H9 (cell line): ENCODE measurements at regions not wholly inside any gene's neighbourhood (a gene's known extent, or its start where the extent isn't known, plus 50 kb on each side); places are given as distances from the start of the nearest gene placed in this dataset.

Experiments used
- DNase-seq: peaks from one replicate; pipeline ENCODE4 v3.0.0-alpha.2; 2017
- H2AFZ ChIP-seq: one replicate; pipeline ENCODE4 v1.6.1; 2013; ENCODE audit warnings: mild to moderate bottlenecking, low read length, control low read depth, moderate library complexity
- H2AK5ac ChIP-seq: 2 replicates; pipeline ENCODE4 v1.6.1; 2013; ENCODE audit warnings: low read length, control low read depth, mixed read lengths; ENCODE audit not compliant: insufficient read length
- H2BK120ac ChIP-seq: one replicate; pipeline ENCODE4 v1.6.1; 2013; ENCODE audit warnings: low read depth, mild to moderate bottlenecking, low read length, control low read depth, inconsistent platforms; ENCODE audit not compliant: poor library complexity, severe bottlenecking
- H2BK12ac ChIP-seq: 2 replicates; pipeline ENCODE4 v1.6.1; 2013; ENCODE audit warnings: low read length, control low read depth, mixed read lengths, low read depth; ENCODE audit not compliant: insufficient read length
- H2BK15ac ChIP-seq: 2 replicates; pipeline ENCODE4 v1.6.1; 2013; ENCODE audit warnings: low read depth, low read length, control low read depth
- H2BK20ac ChIP-seq: one replicate; pipeline ENCODE4 v1.6.1; 2013; ENCODE audit warnings: low read depth, mild to moderate bottlenecking, low read length, control low read depth, inconsistent platforms; ENCODE audit not compliant: poor library complexity, severe bottlenecking
- H2BK5ac ChIP-seq: 2 replicates; pipeline ENCODE4 v1.6.1; 2013; ENCODE audit warnings: low read length, control low read depth, mixed read lengths; ENCODE audit not compliant: insufficient read length
- H3K14ac ChIP-seq: 2 replicates; pipeline ENCODE4 v1.6.1; 2013; ENCODE audit warnings: low read length, control low read depth; ENCODE audit not compliant: insufficient read depth
- H3K18ac ChIP-seq: 2 replicates; pipeline ENCODE4 v1.6.1; 2013; ENCODE audit warnings: low read depth, mild to moderate bottlenecking, mixed read lengths, low read length, control low read depth; ENCODE audit not compliant: insufficient read length
- H3K23ac ChIP-seq: 2 replicates; pipeline ENCODE4 v1.6.1; 2013; ENCODE audit warnings: low read length, control low read depth, mixed read lengths, low read depth; ENCODE audit not compliant: insufficient read length
- H3K23me2 ChIP-seq: 2 replicates; pipeline ENCODE4 v1.6.1; 2013; ENCODE audit warnings: low read depth, mild to moderate bottlenecking, mixed read lengths, low read length, control low read depth; ENCODE audit not compliant: insufficient read length, poor library complexity, severe bottlenecking
- H3K27ac ChIP-seq: 2 replicates; pipeline ENCODE4 v1.5.1; 2013; ENCODE audit warnings: low read length, control low read depth, mixed read lengths, low read depth; ENCODE audit not compliant: insufficient read length
- H3K27me3 ChIP-seq: 2 replicates; pipeline ENCODE4 v1.6.1; 2013; ENCODE audit warnings: low read length, control low read depth, inconsistent platforms; ENCODE audit not compliant: insufficient read depth
- H3K4ac ChIP-seq: 2 replicates; pipeline ENCODE4 v1.6.1; 2013; ENCODE audit warnings: low read depth, mild to moderate bottlenecking, control low read depth, inconsistent platforms, low read length, moderate library complexity
- H3K4me1 ChIP-seq: 2 replicates; pipeline ENCODE4 v1.6.1; 2013; ENCODE audit warnings: low read length, control low read depth, inconsistent platforms; ENCODE audit not compliant: insufficient read depth
- H3K4me2 ChIP-seq: 2 replicates; pipeline ENCODE4 v1.6.1; 2013; ENCODE audit warnings: low read length, control low read depth, mixed read lengths; ENCODE audit not compliant: insufficient read length, insufficient read depth
- H3K56ac ChIP-seq: 2 replicates; pipeline ENCODE4 v1.6.1; 2013; ENCODE audit warnings: low read depth, mild to moderate bottlenecking, mixed read lengths, low read length, control low read depth; ENCODE audit not compliant: insufficient read length
- H3K79me1 ChIP-seq: 2 replicates; pipeline ENCODE4 v1.6.1; 2013; ENCODE audit warnings: low read depth, mild to moderate bottlenecking, moderate library complexity, low read length, control low read depth, inconsistent platforms; ENCODE audit not compliant: insufficient read depth, poor library complexity, severe bottlenecking
- H3K79me2 ChIP-seq: 2 replicates; pipeline ENCODE4 v1.6.1; 2013; ENCODE audit warnings: low read length, control low read depth, inconsistent platforms; ENCODE audit not compliant: insufficient read depth
- H3K9ac ChIP-seq: 2 replicates; pipeline ENCODE4 v1.6.1; 2013; ENCODE audit warnings: low read length, control low read depth, mixed read lengths; ENCODE audit not compliant: insufficient read length; ENCODE audit errors: extremely low read depth
- H3K9me3 ChIP-seq: one replicate; pipeline ENCODE4 v1.6.1; 2013; ENCODE audit warnings: low read depth, low read length, inconsistent platforms; ENCODE audit not compliant: control insufficient read depth
- H3T11ph ChIP-seq: one replicate; pipeline ENCODE4 v1.6.1; 2013; ENCODE audit warnings: mild to moderate bottlenecking, low read length, control low read depth, inconsistent platforms
- H4K20me1 ChIP-seq: one replicate; pipeline ENCODE4 v1.6.1; 2013; ENCODE audit not compliant: control insufficient read depth, insufficient read length, insufficient read depth
- H4K5ac ChIP-seq: 2 replicates; pipeline ENCODE4 v1.6.1; 2013; ENCODE audit warnings: low read depth, mild to moderate bottlenecking, mixed read lengths, low read length, control low read depth; ENCODE audit not compliant: insufficient read length
- H4K8ac ChIP-seq: replicated peaks from 2 replicates; pipeline ENCODE4 v1.6.1; 2013; ENCODE audit warnings: low read length, control low read depth, mixed read lengths, low read depth; ENCODE audit not compliant: insufficient read length
- H4K91ac ChIP-seq: 2 replicates; pipeline ENCODE4 v1.6.1; 2013; ENCODE audit warnings: low read depth, mild to moderate bottlenecking, moderate library complexity, mixed read lengths, low read length, control low read depth; ENCODE audit not compliant: insufficient read length
- H3K27ac Mint-ChIP-seq, 3 experiments: 2 replicates in 2 of 3; 3 replicates in 1 of 3; pipeline ENCODE4 v1.8.0; 2020 to 2021; ENCODE audit warnings: mixed read lengths in 3 of 3, mild to moderate bottlenecking in 1 of 3, moderate library complexity in 1 of 3
- H3K27me3 Mint-ChIP-seq: 2 replicates; pipeline ENCODE4 v1.8.0; 2021; ENCODE audit warnings: low read depth, mild to moderate bottlenecking, moderate library complexity, mixed read lengths
- H3K36me3 Mint-ChIP-seq, 3 experiments: 2 replicates in 2 of 3; 3 replicates in 1 of 3; pipeline ENCODE4 v1.8.0; 2020 to 2021; ENCODE audit warnings: low read depth in 3 of 3, mixed read lengths in 3 of 3; ENCODE audit not compliant: insufficient read depth in 1 of 3
- H3K4me1 Mint-ChIP-seq, 2 experiments: 2 replicates each; pipeline ENCODE4 v1.8.0; 2020; ENCODE audit warnings: mixed read lengths in 2 of 2
- H3K4me3 Mint-ChIP-seq, 2 experiments: 2 replicates in 1 of 2; 3 replicates in 1 of 2; pipeline ENCODE4 v1.8.0; 2020 to 2021; ENCODE audit warnings: mild to moderate bottlenecking in 2 of 2, mixed read lengths in 2 of 2, moderate library complexity in 1 of 2
- H3K9me3 Mint-ChIP-seq, 2 experiments: 2 replicates in 1 of 2; 3 replicates in 1 of 2; pipeline ENCODE4 v1.8.0; 2020; ENCODE audit warnings: mild to moderate bottlenecking in 2 of 2, mixed read lengths in 2 of 2, moderate library complexity in 1 of 2
- CTCF ChIP-seq: fragments of 200-600 bp; sonication (generic); conservative IDR thresholded peaks from 3 replicates; pipeline ENCODE4 v1.8.0; 2021; ENCODE audit warnings: antibody characterized with exemption, mild to moderate bottlenecking
- WGBS: extraction: QIAGEN DNeasy Blood & Tissue Kit; methylation state at CpG from one replicate; pipeline ENCODE4 v1.1.7; 2013; ENCODE audit warnings: missing lambda C conversion rate, low lambda C conversion rate, mixed read lengths; ENCODE audit not compliant: insufficient read length; ENCODE audit errors: extremely low coverage; 5-methylcytosine and 5-hydroxymethylcytosine counted together

GRCh38 chr12:42020226-42020625 is 124.4 kb downstream of the GXYLT1 start:
- no peak overlapping the region for H4K5ac ChIP-seq
- no peak overlapping the region for H3K23ac ChIP-seq
- no peak overlapping the region for H2AFZ ChIP-seq
- no peak overlapping the region for H2BK12ac ChIP-seq
- no peak for TF ChIP-seq CTCF
- H3K27me3 ChIP-seq = no peaks in the 10 kb centered on the region; the same call in 1 of the 2 replicates
- H3K79me1 ChIP-seq = no peaks in the 10 kb centered on the region
- no peak overlapping the region for H3K27ac ChIP-seq
- H3K9me3 ChIP-seq = no peaks in the 10 kb centered on the region
- no peaks in the 10 kb centered on the region for H3K9me3 Mint-ChIP-seq
- no peak overlapping the region for H3T11ph ChIP-seq
- peaks cover 10 to 11% of the 10 kb centered on the region in 2 experiments for H3K4me1 Mint-ChIP-seq
- no peak overlapping the region for H2BK5ac ChIP-seq
- DNase-seq = no peak
- H3K56ac ChIP-seq = no peak overlapping the region
- no peak overlapping the region for H3K4ac ChIP-seq
- WGBS = no CpG with 5 or more reads among the region's 4 CpGs
- H3K4me1 ChIP-seq = no peaks in the 10 kb centered on the region; the same call in 1 of the 2 replicates
- no peak overlapping the region for H2BK20ac ChIP-seq
- H2BK15ac ChIP-seq = no peak overlapping the region
- no peak overlapping the region for H2AK5ac ChIP-seq
- no peak overlapping the region for H2BK120ac ChIP-seq
- H3K27ac Mint-ChIP-seq = no peak overlapping the region
- H4K8ac ChIP-seq = no peak overlapping the region
- peaks cover 7% of the 10 kb centered on the region for H3K23me2 ChIP-seq
- H3K27me3 Mint-ChIP-seq = peaks cover 28% of the 10 kb centered on the region
- H3K4me3 Mint-ChIP-seq = no peak overlapping the region
- no peak overlapping the region for H3K4me2 ChIP-seq
- no peak overlapping the region for H3K9ac ChIP-seq
- H4K20me1 ChIP-seq = no peaks in the 10 kb centered on the region
- no peak overlapping the region for H3K14ac ChIP-seq
- no peaks in the 10 kb centered on the region; a peak in 2 of 7 replicates for H3K36me3 Mint-ChIP-seq
- no peaks in the 10 kb centered on the region for H3K79me2 ChIP-seq
- no peak overlapping the region for H4K91ac ChIP-seq
- no peak overlapping the region for H3K18ac ChIP-seq
